Ascending aorta (tissue), 2 donors: ENCODE measurements at regions not wholly inside any gene's neighbourhood (a gene's known extent, or its start where the extent isn't known, plus 50 kb on each side); places are given as distances from the start of the nearest gene placed in this dataset.

ENCODE experiments used
- DNase-seq, 2 donors: peaks; one replicate each; pipeline ENCODE4 v3.0.0-alpha.2; 2019; ENCODE audit warnings: low spot score in 2 of 2
- H3K27ac ChIP-seq, 2 donors: fragments of 200-600 bp; sonication (generic); one replicate each; pipeline ENCODE4 v1.5.1; 2016 to 2017; ENCODE audit warnings: mild to moderate bottlenecking in 1 of 2
- H3K27me3 ChIP-seq: fragments of 200-600 bp; sonication (generic); one replicate; pipeline ENCODE4 v1.5.1; 2017
- H3K36me3 ChIP-seq, 2 donors: fragments of 200-600 bp; sonication (generic); one replicate each; pipeline ENCODE4 v1.5.1; 2016
- H3K4me1 ChIP-seq, 2 donors: fragments of 200-600 bp; sonication (generic); one replicate each; pipeline ENCODE4 v1.5.1; 2016 to 2017; ENCODE audit warnings: mild to moderate bottlenecking in 1 of 2
- H3K4me3 ChIP-seq, 2 donors: fragments of 200-600 bp; sonication (generic); one replicate each; pipeline ENCODE4 v1.5.1; 2016 to 2017; ENCODE audit warnings: mild to moderate bottlenecking in 1 of 2
- H3K9me3 ChIP-seq, 2 donors: fragments of 200-600 bp; sonication (generic); one replicate each; pipeline ENCODE4 v1.5.1; 2016
- CTCF ChIP-seq, 3 experiments: fragments of 200-600 bp in 2 of 3; fragments of 450-650 bp in 1 of 3; sonication (generic) in 2 of 3; IDR thresholded peaks; one replicate each; pipeline ENCODE4 v1.5.1; 2016 to 2019; ENCODE audit warnings: antibody characterized with exemption in 3 of 3, mild to moderate bottlenecking in 1 of 3, moderate library complexity in 1 of 3
- intact Hi-C: fragments of 100-400 bp; cut with DNase I; formaldehyde crosslinking; loops from one replicate; pipeline ENCODE4 v1.15.1; 2023

- TF ChIP-seq CTCF (IDR thresholded peaks at IDR 0.05) = no peak
- no peaks in the 10 kb centered on the region for H3K9me3 ChIP-seq
- no peaks in the 10 kb centered on the region for H3K27me3 ChIP-seq
- no peak overlapping the region for H3K27ac ChIP-seq
- H3K36me3 ChIP-seq = no peaks in the 10 kb centered on the region
- intact Hi-C loops = no loop called here
- DNase-seq = no peak
- peaks cover 0 to 8% of the 10 kb centered on the region in 2 donors for H3K4me1 ChIP-seq
- no peak overlapping the region for H3K4me3 ChIP-seq
Measured at GRCh38 chr14:71523630-71524319, 408.5 kb upstream of the RGS6 start.

GRCh38 chr14:71524320-71524982, 407.8 kb upstream of the RGS6 start:
- TF ChIP-seq CTCF (IDR thresholded peaks at IDR 0.05) = no peak
- Histone ChIP-seq H3K27ac (no peak overlapping the region), H3K9me3 (no peaks in the 10 kb centered on the region), H3K27me3 (no peaks in the 10 kb centered on the region), H3K36me3 (no peaks in the 10 kb centered on the region), H3K4me1 (peaks cover 0 to 11% of the 10 kb centered on the region in 2 donors), H3K4me3 (no peak overlapping the region)
- DNase-seq = no peak
- intact Hi-C loops = no loop called here

DNA sequence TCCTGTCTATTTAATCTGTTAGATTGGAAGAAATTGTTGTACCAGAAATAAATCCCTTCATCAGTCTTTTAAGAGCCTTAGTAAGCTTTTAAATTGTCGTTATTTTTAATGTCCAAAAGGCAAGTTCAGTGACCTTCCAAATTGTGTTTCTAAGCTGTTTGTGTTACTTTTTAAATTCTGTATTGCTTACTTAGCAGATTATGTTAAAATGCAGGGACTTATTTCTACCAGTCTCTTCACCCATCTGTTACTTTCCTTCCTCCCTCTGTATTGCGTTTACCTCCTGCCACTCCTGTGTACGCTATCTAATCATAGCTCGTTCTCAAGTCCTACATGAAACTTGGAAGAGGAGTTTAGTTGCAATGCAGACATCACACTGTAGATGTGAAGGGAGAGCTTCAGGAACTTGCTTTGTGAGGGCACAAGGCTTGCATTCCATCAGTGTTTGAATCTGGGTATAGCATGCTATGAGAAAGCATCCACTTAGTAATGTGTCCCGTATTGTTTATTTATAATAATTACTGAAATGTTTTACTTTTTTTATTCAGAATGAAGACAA, 406.5 kb upstream of the RGS6 start:
- no peak for DNase-seq
- no peak overlapping the region for H3K4me3 ChIP-seq
- no peaks in the 10 kb centered on the region for H3K9me3 ChIP-seq
- no peaks in the 10 kb centered on the region for H3K27me3 ChIP-seq
- intact Hi-C loops = no loop called here
- peaks cover 0 to 19% of the 10 kb centered on the region in 2 donors for H3K4me1 ChIP-seq
- no peak for TF ChIP-seq CTCF (IDR thresholded peaks at IDR 0.05)
- H3K27ac ChIP-seq = no peak overlapping the region
- H3K36me3 ChIP-seq = no peaks in the 10 kb centered on the region

GRCh38 chr14:71526388-71526787, 405.8 kb upstream of the RGS6 start:
- no peaks in the 10 kb centered on the region for H3K27me3 ChIP-seq
- no peak overlapping the region for H3K27ac ChIP-seq
- H3K9me3 ChIP-seq = no peaks in the 10 kb centered on the region
- intact Hi-C loops = no loop called here
- H3K4me3 ChIP-seq = no peak overlapping the region
- no peak for TF ChIP-seq CTCF (IDR thresholded peaks at IDR 0.05)
- H3K4me1 ChIP-seq = peaks cover 0 to 19% of the 10 kb centered on the region in 2 donors
- DNase-seq = no peak
- H3K36me3 ChIP-seq = no peaks in the 10 kb centered on the region

GRCh38 chr14:71527838-71528237, 404.4 kb upstream of the RGS6 start:
- Histone ChIP-seq H3K4me1 (peaks cover 0 to 24% of the 10 kb centered on the region in 2 donors), H3K36me3 (no peaks in the 10 kb centered on the region), H3K27ac (no peak overlapping the region), H3K4me3 (peak overlapping the region in 1 of 2 donors; percentile 10), H3K27me3 (no peaks in the 10 kb centered on the region), H3K9me3 (no peaks in the 10 kb centered on the region)
- DNase-seq = no peak
- no peak for TF ChIP-seq CTCF (IDR thresholded peaks at IDR 0.05)
- intact Hi-C loops = no loop called here
